ENCODE measurements at regions not wholly inside any gene's neighbourhood (a gene's known extent, or its start where the extent isn't known, plus 50 kb on each side); places are given as distances from the start of the nearest gene placed in this dataset.

- H2AFZ ChIP-seq (ENCODE audit: low read depth, low read length) = no peak overlapping the region
- DNase-seq (ENCODE audit: extremely low read depth in 1 of 4, low spot score in 3 of 4) (no peak), FAIRE-seq (no peak), ATAC-seq (no peak)
- no peaks in the 10 kb centered on the region for H3K36me3 ChIP-seq (ENCODE audit: control insufficient read depth, insufficient read depth, low read length)
- H3K27me3 ChIP-seq (ENCODE audit: control insufficient read depth in 2 of 2, insufficient read depth in 2 of 2, low read length in 2 of 2) = peaks cover 2 to 19% of the 10 kb centered on the region in 2 experiments; a peak in 3 of 5 replicates
- POLR2A ChIA-PET = no interaction called here
- 2% methylated on average over 2 of the region's 2 CpGs for WGBS (ENCODE audit: insufficient coverage, low coverage, missing lambda C conversion rate)
- H3K9me1 ChIP-seq (ENCODE audit: control insufficient read depth, insufficient read depth, low read length) = no peaks in the 10 kb centered on the region
- H3K4me3 ChIP-seq = no peak overlapping the region
- no peak overlapping the region for H3K9ac ChIP-seq (ENCODE audit: insufficient read depth in 1 of 2, low read depth in 2 of 2, low read length in 2 of 2)
- no peaks in the 10 kb centered on the region for H3K79me2 ChIP-seq (ENCODE audit: control insufficient read depth, insufficient read depth, low read length)
- H3K9me3 ChIP-seq (replicated peaks; ENCODE audit: control insufficient read depth, insufficient read depth, low read depth, low read length) = no peaks in the 10 kb centered on the region
- in situ Hi-C loops (cut with MboI) = no loop called here
- no peak overlapping the region for H3K4me2 ChIP-seq (ENCODE audit: insufficient read depth, low read length)
- no peak overlapping the region for H3K27ac ChIP-seq (ENCODE audit: extremely low read depth, low read depth, low read length)
- BruUV-seq (replicated peaks) = no TSS peak
- no peaks in the 10 kb centered on the region for H3K4me1 ChIP-seq (replicated peaks in 1 of 2; ENCODE audit: control insufficient read depth in 2 of 2, insufficient read depth in 2 of 2, low read length in 2 of 2)
- no peaks in the 10 kb centered on the region for H4K20me1 ChIP-seq (replicated peaks; ENCODE audit: control insufficient read depth, insufficient read depth, low read length)
- no peak for TF ChIP-seq BRD9 (IDR thresholded peaks at IDR 0.05; ENCODE audit: low read depth, partially characterized antibody)
- CTCF ChIA-PET (ENCODE audit: low intra/inter-chr PET ratio) = no interaction called here
- intact Hi-C loops (cut with micrococcal nuclease) = no loop called here
These were observed 132.8 kb upstream of the ECI2 start for GRCh38 chr6:4268171-4268570.

GRCh38 chr6:4265740-4266139, 130.4 kb upstream of the ECI2 start:
- intact Hi-C loops (cut with micrococcal nuclease) = no loop called here
- POLR2A ChIA-PET = no interaction called here
- WGBS (ENCODE audit: insufficient coverage, low coverage, missing lambda C conversion rate) = 1% methylated on average over 7 of the region's 7 CpGs
- Histone ChIP-seq H3K27me3 (ENCODE audit: control insufficient read depth in 2 of 2, insufficient read depth in 2 of 2, low read length in 2 of 2) (peaks cover 6 to 26% of the 10 kb centered on the region in 2 experiments; a peak in 3 of 5 replicates), H2AFZ (ENCODE audit: low read depth, low read length) (peak overlapping the region; percentile 9; the same call in 1 of the 2 replicates), H3K4me1 (replicated peaks in 1 of 2; ENCODE audit: control insufficient read depth in 2 of 2, insufficient read depth in 2 of 2, low read length in 2 of 2) (no peaks in the 10 kb centered on the region), H3K27ac (ENCODE audit: extremely low read depth, low read depth, low read length) (no peak overlapping the region), H3K9me3 (replicated peaks; ENCODE audit: control insufficient read depth, insufficient read depth, low read depth, low read length) (no peaks in the 10 kb centered on the region), H3K36me3 (ENCODE audit: control insufficient read depth, insufficient read depth, low read length) (no peaks in the 10 kb centered on the region), H3K4me3 (no peak overlapping the region), H4K20me1 (replicated peaks; ENCODE audit: control insufficient read depth, insufficient read depth, low read length) (no peaks in the 10 kb centered on the region), H3K79me2 (ENCODE audit: control insufficient read depth, insufficient read depth, low read length) (no peaks in the 10 kb centered on the region), H3K9ac (ENCODE audit: insufficient read depth in 1 of 2, low read depth in 2 of 2, low read length in 2 of 2) (no peak overlapping the region), H3K9me1 (ENCODE audit: control insufficient read depth, insufficient read depth, low read length) (no peaks in the 10 kb centered on the region), H3K4me2 (ENCODE audit: insufficient read depth, low read length) (peak overlapping the region; percentile 9; the same call in 1 of the 2 replicates)
- no peak for ATAC-seq
- no peak for DNase-seq (ENCODE audit: extremely low read depth in 1 of 4, low spot score in 3 of 4)
- in situ Hi-C loops (cut with MboI) = no loop called here
- no peak for FAIRE-seq
- no TSS peak for BruUV-seq (replicated peaks)
- CTCF ChIA-PET (ENCODE audit: low intra/inter-chr PET ratio) = interaction anchor here (0.6 kb wide), 1 partner anchor 745 kb away, joined by 3 read pairs; no protein-coding TSS in a partner anchor
- TF ChIP-seq TBP (optimal IDR thresholded peaks at IDR 0.05; ENCODE audit: low read depth, low read length) (no peak), ZNF444 (CRISPR knock-in tag; IDR thresholded peaks at IDR 0.05) (no peak), PHF20 (IDR thresholded peaks at IDR 0.05; ENCODE audit: partially characterized antibody) (no peak), NCOA1 (IDR thresholded peaks at IDR 0.05; ENCODE audit: low read depth) (no peak), E2F6 (IDR thresholded peaks at IDR 0.05; ENCODE audit: borderline replicate concordance in 1 of 2, extremely low read depth in 1 of 2, insufficient read depth in 1 of 2, insufficient read length in 1 of 2, low read depth in 1 of 2, low read length in 1 of 2, poor library complexity in 1 of 2, severe bottlenecking in 1 of 2) (no peak), TFE3 (CRISPR knock-in tag; IDR thresholded peaks at IDR 0.05) (peak; percentile 93), NCOR1 (IDR thresholded peaks at IDR 0.05) (no peak), USF2 (CRISPR knock-in tag; IDR thresholded peaks at IDR 0.05) (peak; percentile 29), LCOR (CRISPR knock-in tag; IDR thresholded peaks at IDR 0.05) (0 out of 2 replicates have a peak, but pooled peaks have one; percentile 14), SMAD2 (IDR thresholded peaks at IDR 0.05; ENCODE audit: low read depth, low read length) (no peak), NFXL1 (CRISPR knock-in tag; IDR thresholded peaks at IDR 0.05) (no peak), SAP30 (IDR thresholded peaks at IDR 0.05; ENCODE audit: borderline replicate concordance, insufficient read depth, low read depth, low read length, poor library complexity, severe bottlenecking) (no peak)

Data from K562 (cell line).